HG03196 (cell line): ENCODE measurements at regions not wholly inside any gene's neighbourhood (a gene's known extent, or its start where the extent isn't known, plus 50 kb on each side); places are given as distances from the start of the nearest gene placed in this dataset.
"Not testable (repeated sequence)": the region's sequence is repeated elsewhere in the genome, so short reads cannot be mapped to it uniquely, and the experiment has no call there.

Source experiments
- ATAC-seq: cut with Tn5 transposase; IDR thresholded peaks from one replicate; pipeline ENCODE4 v1.9.1; 2021; ENCODE audit not compliant: unreplicated experiment

- ATAC-seq = no peak
Observed at GRCh38 chr6:76790045-76790796, 673.1 kb downstream of the HTR1B start.

GRCh38 chr6:76789580-76789979 is 673.7 kb downstream of the HTR1B start:
- ATAC-seq = no peak

- ATAC-seq = no peak
Observed at GRCh38 chr6:76788155-76788554, 675.1 kb downstream of the HTR1B start.

- ATAC-seq = no peak
Observed at GRCh38 chr6:76779068-76779467, 684.2 kb downstream of the HTR1B start.

- ATAC-seq = no peak
Observed at GRCh38 chr6:76776876-76777275, 686.4 kb downstream of the HTR1B start.

GRCh38 chr6:76774781-76775384 is 688.4 kb downstream of the HTR1B start:
- ATAC-seq = no peak

GRCh38 chr6:76772951-76773350 is 690.3 kb downstream of the HTR1B start:
- no peak for ATAC-seq

- no peak for ATAC-seq
Observed at GRCh38 chr6:76771059-76771634, 692.1 kb downstream of the HTR1B start.

GRCh38 chr6:76770281-76770680 is 693.0 kb downstream of the HTR1B start:
- ATAC-seq = no peak

- no peak for ATAC-seq
Observed at GRCh38 chr6:76768556-76768955, 694.7 kb downstream of the HTR1B start.

- ATAC-seq = no peak
Observed at GRCh38 chr6:76764057-76764456, 691.6 kb upstream of the IMPG1 start.

- no peak for ATAC-seq
Observed at GRCh38 chr6:76752841-76753240, 680.4 kb upstream of the IMPG1 start.

- ATAC-seq = not testable (repeated sequence)
Observed at GRCh38 chr6:76745388-76745787, 672.9 kb upstream of the IMPG1 start.

- ATAC-seq = not testable (repeated sequence)
Observed at GRCh38 chr6:76744151-76744720, 671.8 kb upstream of the IMPG1 start.

GRCh38 chr6:76742919-76743318 is 670.5 kb upstream of the IMPG1 start:
- ATAC-seq = no peak

- no peak for ATAC-seq
Observed at GRCh38 chr6:76719449-76719848, 647.0 kb upstream of the IMPG1 start.

- no peak for ATAC-seq
Observed at GRCh38 chr6:76708641-76709331, 636.3 kb upstream of the IMPG1 start.

GRCh38 chr6:76707630-76708029 is 635.2 kb upstream of the IMPG1 start:
- ATAC-seq = no peak

- ATAC-seq = no peak
Observed at GRCh38 chr6:76706631-76707030, 634.2 kb upstream of the IMPG1 start.

GRCh38 chr6:76706086-76706485 is 633.6 kb upstream of the IMPG1 start:
- no peak for ATAC-seq

GRCh38 chr6:76703786-76704185 is 631.3 kb upstream of the IMPG1 start:
- ATAC-seq = no peak
